ENCODE measurements at regions not wholly inside any gene's neighbourhood (a gene's known extent, or its start where the extent isn't known, plus 50 kb on each side); places are given as distances from the start of the nearest gene placed in this dataset.

DNA sequence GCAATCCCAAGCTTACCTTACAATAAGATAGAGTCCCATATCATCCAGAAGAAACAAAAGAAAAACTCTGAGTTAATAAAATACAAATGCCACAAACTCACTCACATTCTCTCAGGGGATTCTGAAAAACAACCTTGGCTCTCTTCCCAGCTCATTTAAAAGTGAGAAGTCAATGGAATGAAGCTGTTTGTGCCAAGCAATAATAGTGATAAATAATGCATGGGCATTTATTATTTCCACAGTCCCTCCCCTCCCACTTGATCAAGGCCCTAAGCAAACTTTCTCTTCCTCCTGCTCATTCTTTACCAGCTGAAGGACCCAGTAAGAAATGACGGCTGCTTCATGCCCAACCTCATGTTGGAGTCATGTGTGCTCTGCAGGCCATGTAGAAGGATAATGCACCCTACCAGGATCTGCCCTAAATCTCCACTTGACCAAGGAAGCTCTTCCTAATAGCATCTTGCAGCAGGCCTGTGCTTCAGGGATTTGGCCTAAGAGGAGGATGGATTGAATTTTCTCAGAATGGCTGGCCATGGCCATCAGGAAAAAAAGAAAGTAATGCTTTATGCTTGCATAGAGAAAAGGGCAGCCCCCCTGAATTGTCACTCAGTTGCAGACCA is 451.3 kb downstream of the GPAM start:
- H3K27ac ChIP-seq (ENCODE audit: insufficient read length, low read depth, low read length) = no peak overlapping the region
- H3K27me3 ChIP-seq (ENCODE audit: insufficient read depth, low read length) = no peaks in the 10 kb centered on the region
- no peak overlapping the region for H3K14ac ChIP-seq (ENCODE audit: insufficient read depth, low read length)
- Mint-ChIP-seq H3K27ac (no peak overlapping the region), H3K4me3 (no peak overlapping the region), H3K4me1 (no peaks in the 10 kb centered on the region), H3K9me3 (no peaks in the 10 kb centered on the region; a peak in 1 of 5 replicates), H3K36me3 (ENCODE audit: insufficient read depth in 1 of 3, low read depth in 3 of 3) (no peaks in the 10 kb centered on the region), H3K27me3 (ENCODE audit: low read depth) (no peaks in the 10 kb centered on the region)
- no peaks in the 10 kb centered on the region for H4K20me1 ChIP-seq (ENCODE audit: control insufficient read depth, insufficient read depth, insufficient read length)
- H3K4ac ChIP-seq (ENCODE audit: low read depth, low read length) = no peak overlapping the region
- no peak overlapping the region for H4K8ac ChIP-seq (replicated peaks; ENCODE audit: insufficient read length, low read depth, low read length)
- DNase-seq = no peak
- H2AFZ ChIP-seq (ENCODE audit: low read length) = no peak overlapping the region
- H3K9me3 ChIP-seq (ENCODE audit: control insufficient read depth, low read depth, low read length) = no peaks in the 10 kb centered on the region
- no peak overlapping the region for H2BK120ac ChIP-seq (ENCODE audit: low read depth, low read length, poor library complexity, severe bottlenecking)
- H4K91ac ChIP-seq (ENCODE audit: insufficient read length, low read depth, low read length) = no peak overlapping the region
- no peak overlapping the region for H4K5ac ChIP-seq (ENCODE audit: insufficient read length, low read depth, low read length)
- no peak overlapping the region for H3K23ac ChIP-seq (ENCODE audit: insufficient read length, low read depth, low read length)
- H2AK5ac ChIP-seq (ENCODE audit: insufficient read length, low read length) = no peak overlapping the region
- H3T11ph ChIP-seq (ENCODE audit: low read length) = no peak overlapping the region
- no peak overlapping the region for H2BK12ac ChIP-seq (ENCODE audit: insufficient read length, low read depth, low read length)
- H2BK15ac ChIP-seq (ENCODE audit: low read depth, low read length) = no peak overlapping the region
- H3K79me2 ChIP-seq (ENCODE audit: insufficient read depth, low read length) = no peaks in the 10 kb centered on the region
- no peak overlapping the region for H3K56ac ChIP-seq (ENCODE audit: insufficient read length, low read depth, low read length)
- no peak overlapping the region for H3K4me2 ChIP-seq (ENCODE audit: insufficient read depth, insufficient read length, low read length)
- no peak overlapping the region for H3K18ac ChIP-seq (ENCODE audit: insufficient read length, low read depth, low read length)
- WGBS (ENCODE audit: extremely low coverage, insufficient read length, low lambda C conversion rate) = no CpG with 5 or more reads among the region's 1 CpG
- H3K23me2 ChIP-seq (ENCODE audit: insufficient read length, low read depth, low read length, poor library complexity, severe bottlenecking) = no peaks in the 10 kb centered on the region
- TF ChIP-seq, protein P1, sequence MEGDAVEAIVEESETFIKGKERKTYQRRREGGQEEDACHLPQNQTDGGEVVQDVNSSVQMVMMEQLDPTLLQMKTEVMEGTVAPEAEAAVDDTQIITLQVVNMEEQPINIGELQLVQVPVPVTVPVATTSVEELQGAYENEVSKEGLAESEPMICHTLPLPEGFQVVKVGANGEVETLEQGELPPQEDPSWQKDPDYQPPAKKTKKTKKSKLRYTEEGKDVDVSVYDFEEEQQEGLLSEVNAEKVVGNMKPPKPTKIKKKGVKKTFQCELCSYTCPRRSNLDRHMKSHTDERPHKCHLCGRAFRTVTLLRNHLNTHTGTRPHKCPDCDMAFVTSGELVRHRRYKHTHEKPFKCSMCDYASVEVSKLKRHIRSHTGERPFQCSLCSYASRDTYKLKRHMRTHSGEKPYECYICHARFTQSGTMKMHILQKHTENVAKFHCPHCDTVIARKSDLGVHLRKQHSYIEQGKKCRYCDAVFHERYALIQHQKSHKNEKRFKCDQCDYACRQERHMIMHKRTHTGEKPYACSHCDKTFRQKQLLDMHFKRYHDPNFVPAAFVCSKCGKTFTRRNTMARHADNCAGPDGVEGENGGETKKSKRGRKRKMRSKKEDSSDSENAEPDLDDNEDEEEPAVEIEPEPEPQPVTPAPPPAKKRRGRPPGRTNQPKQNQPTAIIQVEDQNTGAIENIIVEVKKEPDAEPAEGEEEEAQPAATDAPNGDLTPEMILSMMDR (conservative IDR thresholded peaks at IDR 0.05) = no peak
- H3K79me1 ChIP-seq (ENCODE audit: insufficient read depth, low read depth, low read length, poor library complexity, severe bottlenecking) = no peaks in the 10 kb centered on the region
- H3K9ac ChIP-seq (ENCODE audit: extremely low read depth, insufficient read length, low read length) = no peak overlapping the region
- H3K4me1 ChIP-seq (ENCODE audit: insufficient read depth, low read length) = no peaks in the 10 kb centered on the region
- H2BK5ac ChIP-seq (ENCODE audit: insufficient read length, low read length) = no peak overlapping the region
- H2BK20ac ChIP-seq (ENCODE audit: low read depth, low read length, poor library complexity, severe bottlenecking) = no peak overlapping the region
